Posterior cingulate gyrus (tissue), 11 donors: ENCODE measurements at regions not wholly inside any gene's neighbourhood (a gene's known extent, or its start where the extent isn't known, plus 50 kb on each side); places are given as distances from the start of the nearest gene placed in this dataset.
A peak's percentile ranks its signal among the peaks of the same experiment; 100 is the strongest.
"Not testable (repeated sequence)": the region's sequence is repeated elsewhere in the genome, so short reads cannot be mapped to it uniquely, and the experiment has no call there.

ENCODE experiments used
- DNase-seq, 10 donors: peaks; one replicate each; pipeline versions ENCODE4 v3.0.0 to v3.0.0-alpha.2; 2020 to 2021; ENCODE audit warnings: mixed read lengths in 3 of 10
- intact Hi-C: fragments of 100-400 bp; cut with DNase I; formaldehyde crosslinking; loops from one replicate; pipeline ENCODE4 v1.15.1; 2023

- DNase-seq, intact Hi-C loops: not testable (repeated sequence)
These were observed 61.7 kb downstream of the RHOU start for GRCh38 chr1:228796945-228797344.

- no peak for DNase-seq
- intact Hi-C loops, result no loop called here
These were observed 62.8 kb downstream of the RHOU start for GRCh38 chr1:228798035-228798434.

DNA sequence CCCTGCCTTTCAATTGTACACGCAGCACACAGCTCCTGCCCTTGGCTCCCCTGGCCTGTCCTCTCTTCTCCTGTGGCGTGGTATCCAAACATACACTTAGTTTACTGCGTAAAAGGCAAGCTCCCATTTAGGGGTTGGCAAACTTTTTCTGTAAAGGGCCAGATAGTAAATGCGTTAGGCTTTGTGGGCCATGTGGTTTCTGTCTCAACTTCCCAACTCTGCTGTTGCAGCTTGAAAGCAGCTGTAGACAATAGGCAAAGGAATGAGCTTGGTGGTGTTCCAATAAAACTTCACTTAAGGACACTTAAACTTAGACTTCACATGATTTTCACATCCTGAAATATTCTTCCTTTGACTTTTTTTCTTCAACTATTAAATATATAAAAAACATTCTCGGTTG, 63.3 kb downstream of the RHOU start:
- no peak for DNase-seq
- intact Hi-C loops, result no loop called here

GRCh38 chr1:228799924-228800323, 64.6 kb downstream of the RHOU start:
- DNase-seq, result no peak
- intact Hi-C loops, result no loop called here

GRCh38 chr1:228801068-228801467, 65.8 kb downstream of the RHOU start:
- intact Hi-C loops, result no loop called here
- DNase-seq, result no peak

DNA sequence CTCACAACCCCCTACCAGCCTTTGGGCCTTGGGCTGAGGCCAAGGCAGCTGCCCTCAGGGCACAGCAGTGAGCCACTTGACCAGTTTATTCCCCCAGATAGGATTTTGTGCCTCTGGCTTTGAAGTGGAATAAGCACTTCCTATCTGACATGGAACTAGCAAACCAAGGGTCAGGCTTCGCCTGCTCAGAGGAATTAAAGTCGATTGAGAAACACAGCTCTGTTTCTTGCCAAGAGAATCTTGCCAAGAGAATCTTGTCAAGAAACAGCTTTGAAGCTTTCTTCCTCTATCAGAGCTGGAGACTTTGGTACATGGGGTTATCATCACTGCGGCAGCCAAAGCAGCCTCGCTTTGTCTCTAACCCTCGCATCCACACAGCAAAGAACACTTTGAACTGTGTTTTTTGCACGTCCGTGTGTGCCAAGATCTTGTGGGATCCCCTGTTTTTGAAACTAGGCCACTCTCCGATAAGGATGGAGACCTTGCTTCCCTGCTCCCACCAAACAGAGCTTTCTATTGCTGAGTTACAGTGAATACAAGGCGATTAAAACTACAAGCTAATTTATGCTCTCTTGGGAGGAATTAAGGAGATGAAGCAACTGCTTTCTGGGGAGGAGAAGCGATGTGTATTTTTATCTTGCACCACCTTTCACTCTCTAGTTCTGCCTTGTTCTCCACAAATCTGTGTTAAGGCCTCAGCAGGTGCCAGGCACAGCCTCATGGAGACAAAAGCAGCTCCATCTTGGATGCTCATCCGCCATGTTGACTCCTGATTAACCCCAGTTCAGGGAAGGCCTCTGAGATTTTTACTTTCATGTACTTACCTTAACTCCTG, 67.3 kb downstream of the RHOU start:
- intact Hi-C loops, result no loop called here
- peak in 2 of 10 donors; percentile 11 to 18 for DNase-seq

- intact Hi-C loops, result no loop called here
These were observed 68.1 kb downstream of the RHOU start for GRCh38 chr1:228803421-228803820.

GRCh38 chr1:228804173-228804572, 68.9 kb downstream of the RHOU start:
- intact Hi-C loops, result no loop called here

More at GRCh38 chr1:228803421-228803820, 68.1 kb downstream of the RHOU start:
- no peak for DNase-seq

DNA sequence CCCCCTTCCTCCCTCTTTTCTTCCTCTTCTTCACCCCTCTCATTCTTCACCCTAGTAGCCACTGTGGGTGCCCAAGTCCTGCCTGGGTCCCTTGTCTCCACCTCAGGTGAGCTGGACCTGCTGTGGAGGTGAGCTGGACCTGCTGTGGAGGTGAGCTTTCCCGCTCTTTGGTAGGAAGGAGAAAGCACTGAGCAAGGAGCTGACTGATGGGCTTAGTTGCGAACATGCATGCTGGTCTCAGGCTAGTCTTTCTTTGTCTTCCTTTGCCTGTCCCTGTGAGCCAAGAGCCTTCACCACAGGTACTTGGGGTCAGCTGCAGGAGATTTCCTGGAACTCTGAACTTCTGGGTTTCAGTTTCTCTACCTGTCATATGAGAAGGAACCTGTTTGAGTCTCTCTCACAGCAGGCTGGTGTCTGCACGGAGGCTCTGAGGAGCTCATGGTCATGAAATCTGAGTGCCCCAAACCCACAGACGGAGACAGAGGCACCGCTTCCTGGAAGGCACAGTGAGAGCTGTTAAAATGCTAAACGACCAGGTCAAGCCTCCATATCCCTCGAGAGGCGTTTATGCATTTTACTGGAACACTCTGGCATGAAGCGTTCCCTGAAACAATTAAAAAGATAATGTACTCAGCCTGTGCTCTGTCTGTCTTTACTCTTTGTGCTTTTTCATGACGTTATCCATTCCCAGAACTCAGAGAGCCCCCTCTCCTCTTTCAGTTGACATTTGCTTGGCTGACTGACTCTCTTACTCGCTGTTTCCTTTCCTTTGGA, 69.5 kb downstream of the RHOU start:
- no peak for DNase-seq
- intact Hi-C loops, result no loop called here

More at GRCh38 chr1:228804173-228804572, 68.9 kb downstream of the RHOU start:
- DNase-seq, result no peak

DNA sequence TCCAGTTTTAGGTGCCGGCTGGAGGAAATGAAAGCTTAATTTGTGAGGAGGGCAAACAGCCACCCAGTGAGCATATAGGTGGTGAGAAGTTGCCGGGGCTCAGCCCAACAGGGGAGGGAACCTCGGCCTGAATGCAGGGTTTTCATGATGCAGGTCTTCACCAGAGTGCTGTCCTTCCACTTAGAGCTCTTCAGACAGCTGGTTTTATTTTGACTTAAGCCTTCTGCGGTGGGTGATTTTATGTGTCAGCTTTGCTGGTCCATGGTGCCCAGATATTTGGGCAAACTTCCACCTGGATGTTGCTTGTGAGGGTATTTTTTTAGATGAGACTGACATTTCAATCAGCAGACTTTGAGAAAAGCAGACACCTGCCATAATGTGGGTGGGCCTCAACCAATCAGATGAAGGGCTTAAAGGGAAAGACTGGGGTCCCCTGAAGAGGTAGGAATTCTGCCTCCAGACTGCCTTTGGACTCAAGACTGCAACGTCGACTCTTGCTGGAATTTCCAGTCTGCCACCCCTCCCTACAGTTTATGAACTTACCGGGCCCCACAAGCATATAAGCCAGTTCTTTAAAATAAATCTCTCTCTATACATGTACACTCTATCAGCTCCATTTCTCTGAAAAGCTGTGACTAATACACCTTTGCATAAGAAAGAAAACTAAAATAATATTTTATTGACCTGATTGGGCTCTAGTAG, 72.8 kb downstream of the RHOU start:
- no peak for DNase-seq
- intact Hi-C loops, result no loop called here

DNA sequence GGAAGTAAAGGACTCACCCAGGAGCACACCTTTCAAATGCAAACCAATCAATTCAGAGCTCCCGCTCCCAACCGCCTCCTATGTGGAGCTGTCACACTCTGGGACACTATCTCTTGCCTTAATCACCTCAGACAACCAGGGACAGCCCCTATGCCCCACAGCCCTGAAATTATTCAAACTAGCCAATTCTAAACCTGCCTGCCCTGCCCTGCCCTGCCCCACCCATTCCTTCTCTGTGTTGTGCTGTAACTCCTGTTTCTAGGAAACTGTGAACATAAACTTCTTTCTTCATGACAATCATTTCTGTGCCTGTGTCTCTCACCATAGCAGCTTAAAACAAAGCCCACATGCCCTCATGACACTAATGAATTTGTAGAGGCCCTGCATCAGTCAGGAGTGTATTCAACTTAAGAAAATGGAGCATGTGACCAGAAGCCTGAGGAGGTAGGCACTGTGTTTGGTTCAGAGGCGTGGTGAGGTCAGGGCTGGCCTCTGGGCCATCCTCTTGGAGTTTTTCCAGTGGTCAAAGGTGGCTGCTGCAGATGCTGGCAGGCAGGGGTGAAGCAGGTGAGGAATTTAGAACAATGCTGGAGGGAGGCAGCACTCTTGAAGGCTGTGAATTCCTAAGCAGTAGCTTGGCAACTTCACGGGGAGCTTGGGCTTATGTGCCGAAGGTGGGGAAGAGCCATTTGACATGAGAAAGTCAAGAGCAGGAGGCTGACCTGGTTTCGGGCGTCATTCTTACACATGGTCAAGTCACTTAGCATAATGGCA, 74.5 kb downstream of the RHOU start:
- no peak for DNase-seq
- intact Hi-C loops, result no loop called here

GRCh38 chr1:228810395-228810758, 75.1 kb downstream of the RHOU start:
- intact Hi-C loops, result no loop called here
- no peak for DNase-seq

DNA sequence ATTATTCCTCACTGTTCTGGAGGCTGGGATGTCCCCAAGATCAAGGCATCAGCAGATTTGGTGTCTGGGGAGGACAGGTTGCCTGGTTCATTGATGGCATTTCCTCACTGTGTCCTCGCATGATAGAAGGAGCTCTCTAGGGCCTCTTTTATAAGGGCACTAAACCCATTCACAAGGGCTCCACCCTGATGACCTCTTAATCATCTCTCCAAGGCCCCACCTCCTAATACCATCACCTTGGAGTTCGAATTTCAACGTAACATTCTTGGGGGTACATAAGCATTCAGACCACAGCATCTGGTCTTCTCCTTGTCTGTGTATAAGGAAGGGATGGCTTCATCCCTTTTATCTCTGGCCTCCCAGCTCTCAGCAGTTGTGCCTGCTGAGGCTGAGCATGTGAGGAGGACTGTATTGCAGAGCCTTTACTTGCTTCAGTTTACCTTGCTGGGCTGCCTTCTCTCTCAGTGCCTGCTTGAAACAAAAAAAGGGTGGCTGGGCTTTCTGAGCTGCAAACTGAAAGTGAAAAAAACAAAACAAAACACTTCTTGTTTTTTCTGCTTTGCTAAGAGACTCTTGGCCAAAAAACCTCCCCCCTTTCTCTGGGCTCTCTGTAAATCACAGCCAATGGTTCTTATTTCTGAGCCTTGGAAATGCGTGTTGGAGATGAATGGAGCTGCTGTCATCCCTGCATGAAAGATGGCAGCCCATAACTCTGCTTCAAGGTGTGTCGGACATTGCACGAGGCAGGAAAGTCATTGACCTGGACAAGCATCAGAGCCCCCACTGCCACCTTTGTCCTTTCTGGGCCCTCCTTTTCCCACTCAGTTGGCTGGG, 75.8 kb downstream of the RHOU start:
- intact Hi-C loops, result no loop called here
- no peak for DNase-seq

DNA sequence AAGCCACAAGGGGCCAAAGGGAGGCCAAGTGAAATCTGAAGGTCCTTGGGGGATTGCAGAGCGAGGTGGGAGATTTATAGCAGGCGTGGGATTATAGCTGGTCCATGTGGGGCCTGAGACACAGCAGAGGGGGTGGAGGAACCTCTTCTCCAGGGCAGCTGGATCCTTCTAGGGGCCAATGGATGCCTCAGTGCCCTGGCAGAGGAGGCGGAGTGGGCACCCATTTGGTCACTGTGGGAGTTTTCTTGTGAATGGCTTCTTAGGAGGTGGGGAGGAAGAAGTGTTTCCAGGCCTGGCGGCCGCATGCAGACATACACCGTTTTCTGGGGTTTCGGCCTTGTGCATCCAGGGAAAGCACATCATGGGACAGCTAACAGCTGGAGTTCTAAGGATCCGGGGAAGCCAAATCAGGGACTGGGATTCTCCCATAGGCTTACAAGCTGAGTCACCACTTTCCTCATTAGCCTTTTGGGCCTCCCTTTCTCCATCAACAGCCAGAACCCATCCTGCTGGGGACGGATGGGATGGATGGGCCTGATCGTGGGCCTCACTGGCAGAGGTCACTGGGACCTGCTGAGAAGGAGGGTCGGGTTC, 76.5 kb downstream of the RHOU start:
- intact Hi-C loops, result no loop called here
- DNase-seq, result no peak

DNA sequence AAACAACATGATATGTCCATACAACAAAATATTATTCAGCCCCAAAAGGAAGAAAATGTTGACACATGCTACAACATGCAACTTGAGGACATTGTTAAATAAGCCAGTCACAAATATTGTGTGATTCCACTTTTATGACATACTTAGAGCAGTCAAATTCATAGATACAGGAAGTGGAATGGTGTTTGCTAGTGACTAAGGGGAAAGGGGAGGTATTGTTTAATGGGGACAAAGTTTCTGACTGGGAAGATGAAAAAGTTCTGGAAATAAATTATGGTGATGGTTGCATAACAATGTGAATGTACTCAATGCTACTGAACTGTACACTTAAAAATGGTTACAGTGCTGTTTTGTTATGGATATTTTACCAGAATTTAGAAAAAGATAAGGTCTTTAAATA, 77.7 kb downstream of the RHOU start:
- intact Hi-C loops, result no loop called here
- DNase-seq, result no peak

DNA sequence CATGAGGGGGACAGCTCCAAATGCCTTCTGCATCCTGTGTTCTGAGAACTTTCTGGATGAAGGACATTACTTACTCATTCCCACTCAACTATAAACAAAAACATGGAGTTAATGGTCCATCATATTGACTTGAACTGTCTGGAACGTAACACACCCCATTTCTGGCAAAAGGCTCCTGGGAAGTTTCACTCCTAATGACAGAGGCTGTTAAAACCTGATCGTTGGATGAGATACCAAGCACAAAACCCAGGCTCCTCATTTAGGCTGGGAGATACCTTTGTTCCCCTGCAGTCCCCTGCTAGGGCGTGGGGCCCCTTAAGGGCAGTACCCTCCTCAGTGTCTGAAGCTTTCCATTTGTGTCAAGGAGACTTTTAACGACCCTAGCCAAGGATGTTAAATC, 78.9 kb downstream of the RHOU start:
- DNase-seq, result no peak
- intact Hi-C loops, result no loop called here

DNA sequence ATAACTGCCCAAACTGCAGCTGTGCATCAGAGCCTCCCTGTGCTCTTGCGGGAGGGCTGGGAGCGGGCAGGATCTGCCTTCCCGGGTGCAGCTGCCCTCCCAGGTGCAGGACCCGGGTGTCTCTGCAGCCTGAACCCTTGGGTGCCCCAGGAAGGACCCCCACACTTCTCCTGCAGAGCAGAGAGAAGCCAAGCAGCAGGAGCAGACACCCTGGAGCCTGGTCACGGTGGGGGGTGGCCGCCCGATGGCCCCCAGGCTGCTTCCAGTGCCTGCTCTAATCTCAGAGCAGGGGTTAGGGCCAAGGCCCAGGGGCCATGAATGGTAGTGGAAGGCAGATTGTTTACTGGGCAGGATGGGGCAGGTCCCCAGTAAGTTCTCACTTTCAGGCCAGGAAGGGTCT, 83.0 kb downstream of the RHOU start:
- intact Hi-C loops, result no loop called here
- DNase-seq, result no peak

DNA sequence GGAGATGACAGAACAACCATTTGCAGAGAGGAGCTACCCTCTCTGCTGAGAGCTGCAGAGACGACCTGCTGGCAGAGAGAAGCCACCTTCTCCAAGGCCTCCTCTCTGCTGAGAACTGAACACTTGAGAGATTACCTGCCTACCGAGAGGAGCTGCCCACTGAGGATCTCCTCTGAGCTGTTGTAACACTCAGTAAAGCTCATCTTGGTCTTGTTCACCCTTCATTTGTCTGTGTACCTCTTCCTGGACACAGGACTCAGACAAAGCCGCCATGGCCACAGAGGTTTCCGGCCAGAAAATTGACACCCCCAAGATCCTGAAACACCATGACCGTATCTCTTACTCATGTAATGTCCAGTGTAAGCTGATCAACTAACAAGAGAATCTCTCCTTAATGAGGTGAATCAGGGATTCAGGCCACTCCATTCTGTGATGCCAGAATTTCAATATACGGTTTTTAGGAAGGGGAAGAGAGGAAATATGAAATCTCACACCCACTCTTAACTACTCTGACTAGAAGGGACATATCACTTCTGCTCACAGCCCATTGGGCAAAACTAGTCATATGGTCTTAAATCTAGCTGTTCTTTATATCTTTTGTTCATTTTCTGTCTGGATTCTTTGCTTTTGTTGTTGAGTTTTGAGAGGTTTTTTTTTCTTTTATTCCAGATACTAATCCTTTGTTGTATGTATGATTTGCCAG, 83.8 kb downstream of the RHOU start:
- DNase-seq, result no peak

DNA sequence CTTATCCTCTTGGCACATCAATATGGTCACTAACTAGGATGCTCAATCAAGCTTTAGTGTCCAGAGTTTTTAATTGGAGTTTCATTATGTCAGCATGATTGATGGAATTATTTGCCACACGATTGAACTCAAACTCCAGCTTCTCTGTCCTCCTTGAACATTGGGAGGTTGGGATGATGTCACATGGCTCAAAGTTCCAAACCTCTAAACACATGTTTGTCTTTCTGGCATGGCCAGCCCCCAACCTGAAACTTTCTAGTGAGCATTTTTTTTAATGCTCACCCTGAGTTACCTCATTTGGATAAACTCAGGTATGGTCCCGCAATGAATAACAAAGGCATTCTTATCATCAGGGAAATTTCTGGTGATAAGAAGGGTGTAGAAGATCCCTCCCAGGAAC, 86.0 kb downstream of the RHOU start:
- no peak for DNase-seq
- intact Hi-C loops, result no loop called here

More for the DNA sequence above, 83.8 kb downstream of the RHOU start:
- intact Hi-C loops, result no loop called here
